PC-3 (cell line): ENCODE measurements at regions not wholly inside any gene's neighbourhood (a gene's known extent, or its start where the extent isn't known, plus 50 kb on each side); places are given as distances from the start of the nearest gene placed in this dataset.

Experiments used
- EZH2 ChIP-seq: fragments of 300-600 bp; sonication (generic); IDR thresholded peaks from one replicate; pipeline ENCODE4 v1.6.1; 2017; ENCODE audit warnings: antibody characterized with exemption, mild to moderate bottlenecking, low read length; ENCODE audit not compliant: unreplicated experiment
- EZH2phosphoT487 ChIP-seq: fragments of 300-600 bp; sonication (generic); IDR thresholded peaks from 2 replicates; pipeline ENCODE4 v1.6.1; 2018; ENCODE audit warnings: mild to moderate bottlenecking, antibody characterized with exemption, low read length, borderline replicate concordance
- TF ChIP-seq, protein P1 (sequence below): fragments of 300-600 bp; sonication (generic); conservative IDR thresholded peaks from 2 replicates; pipeline ENCODE4 v1.5.1; 2017; ENCODE audit warnings: antibody characterized with exemption, low read depth, mild to moderate bottlenecking, low read length

- TF ChIP-seq, protein P1, sequence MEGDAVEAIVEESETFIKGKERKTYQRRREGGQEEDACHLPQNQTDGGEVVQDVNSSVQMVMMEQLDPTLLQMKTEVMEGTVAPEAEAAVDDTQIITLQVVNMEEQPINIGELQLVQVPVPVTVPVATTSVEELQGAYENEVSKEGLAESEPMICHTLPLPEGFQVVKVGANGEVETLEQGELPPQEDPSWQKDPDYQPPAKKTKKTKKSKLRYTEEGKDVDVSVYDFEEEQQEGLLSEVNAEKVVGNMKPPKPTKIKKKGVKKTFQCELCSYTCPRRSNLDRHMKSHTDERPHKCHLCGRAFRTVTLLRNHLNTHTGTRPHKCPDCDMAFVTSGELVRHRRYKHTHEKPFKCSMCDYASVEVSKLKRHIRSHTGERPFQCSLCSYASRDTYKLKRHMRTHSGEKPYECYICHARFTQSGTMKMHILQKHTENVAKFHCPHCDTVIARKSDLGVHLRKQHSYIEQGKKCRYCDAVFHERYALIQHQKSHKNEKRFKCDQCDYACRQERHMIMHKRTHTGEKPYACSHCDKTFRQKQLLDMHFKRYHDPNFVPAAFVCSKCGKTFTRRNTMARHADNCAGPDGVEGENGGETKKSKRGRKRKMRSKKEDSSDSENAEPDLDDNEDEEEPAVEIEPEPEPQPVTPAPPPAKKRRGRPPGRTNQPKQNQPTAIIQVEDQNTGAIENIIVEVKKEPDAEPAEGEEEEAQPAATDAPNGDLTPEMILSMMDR = no peak
- no peak for TF ChIP-seq EZH2
- TF ChIP-seq EZH2phosphoT487 = no peak
Observed at GRCh38 chr6:169923468-169924464, 172.3 kb downstream of the ERMARD start.
